WTC11 (cell line): ENCODE measurements at regions not wholly inside any gene's neighbourhood (a gene's known extent, or its start where the extent isn't known, plus 50 kb on each side); places are given as distances from the start of the nearest gene placed in this dataset.
A peak's percentile ranks its signal among the peaks of the same experiment; 100 is the strongest.
"Not testable (repeated sequence)": the region's sequence is repeated elsewhere in the genome, so short reads cannot be mapped to it uniquely, and the experiment has no call there.

ENCODE experiments used
- ATAC-seq: fragments of 200-7000 bp; cut with Tn5 transposase; 2 replicates; pipeline ENCODE4 v1.10.0; 2021; ENCODE audit warnings: mild to moderate bottlenecking, moderate library complexity
- CTCF ChIA-PET: fragments of 300-600 bp; sonication (Branson Sonifier 250); formaldehyde crosslinking; loops from one replicate; lab custom pipeline; 2021; ENCODE audit warnings: antibody characterized with exemption; lab: Charles Lee
- POLR2A ChIA-PET: fragments of 350-600 bp; sonication (Branson Sonifier 250); formaldehyde crosslinking; loops from one replicate; lab custom pipeline; 2021; ENCODE audit warnings: antibody characterized with exemption; lab: Charles Lee
- DNase-seq: peaks from one replicate; pipeline ENCODE4 v3.0.0; 2021; ENCODE audit warnings: low spot score
- H3K27ac Mint-ChIP-seq: 2 replicates; pipeline ENCODE4 v1.8.0; 2021; ENCODE audit warnings: mixed read lengths
- H3K27me3 Mint-ChIP-seq: 2 replicates; pipeline ENCODE4 v1.8.0; 2021; ENCODE audit warnings: low read depth, mild to moderate bottlenecking, moderate library complexity, mixed read lengths
- H3K36me3 Mint-ChIP-seq: 2 replicates; pipeline ENCODE4 v1.8.0; 2021; ENCODE audit warnings: mixed read lengths
- H3K4me1 Mint-ChIP-seq: 2 replicates; pipeline ENCODE4 v1.8.0; 2022; ENCODE audit warnings: mixed read lengths
- H3K4me3 Mint-ChIP-seq: 2 replicates; pipeline ENCODE4 v1.8.0; 2021; ENCODE audit warnings: mild to moderate bottlenecking, moderate library complexity, mixed read lengths
- H3K9me3 Mint-ChIP-seq: 2 replicates; pipeline ENCODE4 v1.8.0; 2021; ENCODE audit warnings: mixed read lengths
- ATF1 ChIP-seq: sonication (generic); formaldehyde crosslinking; IDR thresholded peaks from 2 replicates; pipeline ENCODE4 v1.8.1; 2023; ENCODE audit warnings: mild to moderate bottlenecking, moderate library complexity, missing genetic modification reagents
- CBFB ChIP-seq: sonication (generic); formaldehyde crosslinking; IDR thresholded peaks from 2 replicates; pipeline ENCODE4 v1.8.1; 2022; ENCODE audit warnings: mild to moderate bottlenecking, low read depth, missing genetic modification reagents
- EMX1 ChIP-seq: fragments of 250-450 bp; sonication (Bioruptor Pico); IDR thresholded peaks from 2 replicates; pipeline ENCODE4 v1.8.0; 2021; ENCODE audit warnings: mild to moderate bottlenecking
- IRF2 ChIP-seq: sonication (generic); formaldehyde crosslinking; IDR thresholded peaks from 2 replicates; pipeline ENCODE4 v1.8.0; 2022; ENCODE audit warnings: low read depth, missing genetic modification reagents, borderline replicate concordance
- MYBL2 ChIP-seq: sonication (generic); formaldehyde crosslinking; IDR thresholded peaks from 2 replicates; pipeline ENCODE4 v1.8.1; 2023; ENCODE audit warnings: mild to moderate bottlenecking, moderate library complexity, missing genetic modification reagents
- NFYB ChIP-seq: sonication (generic); formaldehyde crosslinking; conservative IDR thresholded peaks from 2 replicates; pipeline ENCODE4 v1.8.0; 2022; ENCODE audit warnings: low read depth, missing genetic modification reagents
- RELA ChIP-seq: sonication (generic); formaldehyde crosslinking; IDR thresholded peaks from 2 replicates; pipeline ENCODE4 v1.8.1; 2022; ENCODE audit warnings: missing genetic modification reagents, mild to moderate bottlenecking, borderline replicate concordance
- SMAD3 ChIP-seq: sonication (generic); formaldehyde crosslinking; IDR thresholded peaks from 2 replicates; pipeline ENCODE4 v1.8.0; 2022; ENCODE audit warnings: missing genetic modification reagents, mild to moderate bottlenecking, borderline replicate concordance
- TCF7 ChIP-seq: sonication (generic); formaldehyde crosslinking; IDR thresholded peaks from 2 replicates; pipeline ENCODE4 v1.8.0; 2022; ENCODE audit warnings: mild to moderate bottlenecking, low read depth, missing genetic modification reagents, moderate library complexity
- TF ChIP-seq, protein P1 (sequence below): sonication (generic); formaldehyde crosslinking; IDR thresholded peaks from 2 replicates; pipeline ENCODE4 v1.8.1; 2023; ENCODE audit warnings: mild to moderate bottlenecking, missing genetic modification reagents
- TF ChIP-seq, protein P2 (sequence below): sonication (generic); formaldehyde crosslinking; IDR thresholded peaks from 2 replicates; pipeline ENCODE4 v1.8.1; 2023; ENCODE audit warnings: mild to moderate bottlenecking, missing genetic modification reagents, moderate library complexity
- TF ChIP-seq, protein P3 (sequence below): sonication (generic); formaldehyde crosslinking; conservative IDR thresholded peaks from 2 replicates; pipeline ENCODE4 v1.8.1; 2022; ENCODE audit warnings: mild to moderate bottlenecking, missing genetic modification reagents
- TF ChIP-seq, protein P4 (sequence below): sonication (generic); formaldehyde crosslinking; IDR thresholded peaks from 2 replicates; pipeline ENCODE4 v1.8.1; 2022; ENCODE audit warnings: low read depth, mild to moderate bottlenecking, moderate library complexity, missing genetic modification reagents, borderline replicate concordance
- TF ChIP-seq, protein P5 (sequence below): fragments of 250-450 bp; sonication (Bioruptor Pico); IDR thresholded peaks from 2 replicates; pipeline ENCODE4 v1.9.0; 2021; ENCODE audit warnings: mild to moderate bottlenecking
- TF ChIP-seq, protein P6 (sequence below): sonication (generic); formaldehyde crosslinking; IDR thresholded peaks from 2 replicates; pipeline ENCODE4 v1.8.0; 2022; ENCODE audit warnings: mild to moderate bottlenecking, missing genetic modification reagents
- TF ChIP-seq, protein P7 (sequence below): sonication (generic); formaldehyde crosslinking; IDR thresholded peaks from 2 replicates; pipeline ENCODE4 v1.8.1; 2022; ENCODE audit warnings: mild to moderate bottlenecking, moderate library complexity, missing genetic modification reagents
- TF ChIP-seq, protein P8 (sequence below): fragments of 250-450 bp; sonication (Bioruptor Pico); conservative IDR thresholded peaks from 2 replicates; pipeline ENCODE4 v1.9.0; 2021; ENCODE audit warnings: mild to moderate bottlenecking
- TF ChIP-seq, protein P9 (sequence below): sonication (generic); formaldehyde crosslinking; IDR thresholded peaks from 2 replicates; pipeline ENCODE4 v1.8.0; 2022; ENCODE audit warnings: mild to moderate bottlenecking, missing genetic modification reagents

DNA sequence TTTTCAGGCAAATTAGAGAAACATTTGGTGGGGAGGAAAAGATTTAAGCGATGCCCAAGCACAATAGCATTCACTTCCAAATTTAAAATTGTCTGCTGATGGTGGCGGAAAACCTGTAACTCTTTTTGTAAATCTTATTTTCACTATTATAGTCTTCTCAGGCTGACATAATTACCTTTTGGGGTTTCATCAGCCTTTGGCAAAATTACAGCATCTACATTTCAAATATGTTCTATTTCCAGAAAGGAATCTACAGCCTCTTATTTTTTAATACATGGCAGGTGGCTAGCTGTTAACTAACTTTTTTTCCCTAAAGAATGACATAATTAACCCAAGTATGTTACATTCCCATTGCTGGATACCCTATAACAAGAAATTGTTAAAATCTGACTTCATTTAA, 391.5 kb upstream of the CCDC54 start:
- peaks cover 19% of the 10 kb centered on the region for H3K9me3 Mint-ChIP-seq
- CTCF ChIA-PET: no interaction called here
- POLR2A ChIA-PET: no interaction called here
- no peak for DNase-seq
- TF ChIP-seq, protein P1, sequence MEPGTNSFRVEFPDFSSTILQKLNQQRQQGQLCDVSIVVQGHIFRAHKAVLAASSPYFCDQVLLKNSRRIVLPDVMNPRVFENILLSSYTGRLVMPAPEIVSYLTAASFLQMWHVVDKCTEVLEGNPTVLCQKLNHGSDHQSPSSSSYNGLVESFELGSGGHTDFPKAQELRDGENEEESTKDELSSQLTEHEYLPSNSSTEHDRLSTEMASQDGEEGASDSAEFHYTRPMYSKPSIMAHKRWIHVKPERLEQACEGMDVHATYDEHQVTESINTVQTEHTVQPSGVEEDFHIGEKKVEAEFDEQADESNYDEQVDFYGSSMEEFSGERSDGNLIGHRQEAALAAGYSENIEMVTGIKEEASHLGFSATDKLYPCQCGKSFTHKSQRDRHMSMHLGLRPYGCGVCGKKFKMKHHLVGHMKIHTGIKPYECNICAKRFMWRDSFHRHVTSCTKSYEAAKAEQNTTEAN (CRISPR knock-in tag): no peak
- TF ChIP-seq, protein P2, sequence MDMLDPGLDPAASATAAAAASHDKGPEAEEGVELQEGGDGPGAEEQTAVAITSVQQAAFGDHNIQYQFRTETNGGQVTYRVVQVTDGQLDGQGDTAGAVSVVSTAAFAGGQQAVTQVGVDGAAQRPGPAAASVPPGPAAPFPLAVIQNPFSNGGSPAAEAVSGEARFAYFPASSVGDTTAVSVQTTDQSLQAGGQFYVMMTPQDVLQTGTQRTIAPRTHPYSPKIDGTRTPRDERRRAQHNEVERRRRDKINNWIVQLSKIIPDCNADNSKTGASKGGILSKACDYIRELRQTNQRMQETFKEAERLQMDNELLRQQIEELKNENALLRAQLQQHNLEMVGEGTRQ: no peak
- no peak for TF ChIP-seq CBFB (CRISPR knock-in tag)
- TF ChIP-seq, all 79 proteins: peak for 0
- no peak for ATAC-seq
- no peak overlapping the region for H3K27ac Mint-ChIP-seq
- no peaks in the 10 kb centered on the region; the same call in 1 of the 2 replicates for H3K27me3 Mint-ChIP-seq
- H3K36me3 Mint-ChIP-seq: peaks cover 16% of the 10 kb centered on the region
- no peaks in the 10 kb centered on the region; the same call in 1 of the 2 replicates for H3K4me1 Mint-ChIP-seq
- no peak overlapping the region for H3K4me3 Mint-ChIP-seq

DNA sequence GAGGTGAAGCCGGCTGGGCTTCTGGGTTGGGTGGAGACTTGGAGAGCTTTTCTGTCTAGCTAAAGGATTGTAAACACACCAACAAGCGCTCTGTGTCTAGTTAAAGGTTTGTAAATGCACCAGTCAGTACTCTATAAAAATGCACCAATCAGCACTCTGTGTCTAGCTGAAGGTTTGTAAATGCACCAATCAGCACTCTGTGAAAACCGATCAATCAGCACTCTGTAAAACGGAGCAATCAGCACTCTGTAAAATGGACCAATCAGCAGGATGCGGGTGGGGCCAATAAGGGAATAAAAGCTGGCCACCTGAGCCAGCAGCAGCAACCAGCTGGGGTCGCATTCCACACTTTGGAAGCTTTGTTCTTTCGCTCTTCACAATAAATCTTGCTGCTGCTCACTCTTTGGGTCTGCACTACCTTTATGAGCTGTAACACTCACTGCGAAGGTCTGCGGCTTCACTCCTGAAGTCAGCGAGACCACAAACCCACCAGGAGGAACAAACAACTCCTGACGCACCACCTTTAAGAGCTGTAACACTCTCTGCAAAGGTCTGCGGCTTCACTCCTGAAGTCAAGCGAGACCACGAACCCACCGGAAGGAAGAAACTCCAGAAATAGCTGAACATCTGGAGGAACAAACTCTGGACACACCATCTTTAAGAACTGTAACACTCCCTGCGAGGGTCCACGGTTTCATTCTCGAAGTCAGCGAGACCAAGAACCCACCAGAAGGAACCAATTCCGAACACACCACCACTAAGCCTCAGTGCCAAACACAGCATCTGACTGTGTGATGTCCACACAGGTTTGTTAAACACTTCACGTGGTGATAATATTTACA, 378.2 kb upstream of the CCDC54 start:
- POLR2A ChIA-PET, CTCF ChIA-PET, H3K27me3 Mint-ChIP-seq, DNase-seq, ATAC-seq, H3K27ac Mint-ChIP-seq, H3K4me3 Mint-ChIP-seq: not testable (repeated sequence)
- H3K9me3 Mint-ChIP-seq: peaks cover 45% of the 10 kb centered on the region
- peaks cover 17% of the 10 kb centered on the region for H3K4me1 Mint-ChIP-seq
- peaks cover 48% of the 10 kb centered on the region for H3K36me3 Mint-ChIP-seq
- peak; percentile 66 for TF ChIP-seq NFYB

DNA sequence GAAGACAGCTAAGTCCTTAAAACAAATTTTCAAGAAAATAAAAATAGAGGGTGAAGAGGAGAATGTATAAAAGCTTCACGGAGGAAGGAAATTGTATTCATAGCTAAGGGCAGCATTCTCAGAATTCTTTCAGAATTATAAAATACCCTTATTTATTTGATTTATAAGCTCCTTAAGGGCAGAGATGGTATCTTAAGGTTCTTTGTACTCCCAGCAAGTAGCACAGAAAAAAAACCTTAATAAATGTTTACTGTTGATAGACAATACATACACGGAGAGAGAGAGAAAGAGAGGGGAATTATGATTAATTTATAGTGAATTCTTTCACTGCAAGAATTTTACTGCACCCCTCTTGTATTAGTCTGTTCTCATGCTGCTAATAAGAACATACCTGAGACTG, 375.6 kb upstream of the CCDC54 start:
- Mint-ChIP-seq H3K27ac (no peak overlapping the region), H3K36me3 (peaks cover 50% of the 10 kb centered on the region), H3K9me3 (peaks cover 54% of the 10 kb centered on the region), H3K4me1 (peaks cover 17% of the 10 kb centered on the region), H3K4me3 (no peak overlapping the region), H3K27me3 (no peaks in the 10 kb centered on the region)
- no peak for ATAC-seq
- DNase-seq: no peak
- CTCF ChIA-PET: no interaction called here
- POLR2A ChIA-PET: no interaction called here
- TF ChIP-seq IRF2 (CRISPR knock-in tag) (no peak), MYBL2 (CRISPR knock-in tag) (no peak), TCF7 (CRISPR knock-in tag) (no peak), RELA (CRISPR knock-in tag) (no peak), ATF1 (CRISPR knock-in tag) (no peak), EMX1 (CRISPR knock-in tag) (no peak), SMAD3 (CRISPR knock-in tag) (no peak)
- TF ChIP-seq, protein P3, sequence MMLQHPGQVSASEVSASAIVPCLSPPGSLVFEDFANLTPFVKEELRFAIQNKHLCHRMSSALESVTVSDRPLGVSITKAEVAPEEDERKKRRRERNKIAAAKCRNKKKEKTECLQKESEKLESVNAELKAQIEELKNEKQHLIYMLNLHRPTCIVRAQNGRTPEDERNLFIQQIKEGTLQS (CRISPR knock-in tag): no peak
- TF ChIP-seq, protein P4, sequence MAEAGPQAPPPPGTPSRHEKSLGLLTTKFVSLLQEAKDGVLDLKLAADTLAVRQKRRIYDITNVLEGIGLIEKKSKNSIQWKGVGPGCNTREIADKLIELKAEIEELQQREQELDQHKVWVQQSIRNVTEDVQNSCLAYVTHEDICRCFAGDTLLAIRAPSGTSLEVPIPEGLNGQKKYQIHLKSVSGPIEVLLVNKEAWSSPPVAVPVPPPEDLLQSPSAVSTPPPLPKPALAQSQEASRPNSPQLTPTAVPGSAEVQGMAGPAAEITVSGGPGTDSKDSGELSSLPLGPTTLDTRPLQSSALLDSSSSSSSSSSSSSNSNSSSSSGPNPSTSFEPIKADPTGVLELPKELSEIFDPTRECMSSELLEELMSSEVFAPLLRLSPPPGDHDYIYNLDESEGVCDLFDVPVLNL: no peak
- TF ChIP-seq, protein P5, sequence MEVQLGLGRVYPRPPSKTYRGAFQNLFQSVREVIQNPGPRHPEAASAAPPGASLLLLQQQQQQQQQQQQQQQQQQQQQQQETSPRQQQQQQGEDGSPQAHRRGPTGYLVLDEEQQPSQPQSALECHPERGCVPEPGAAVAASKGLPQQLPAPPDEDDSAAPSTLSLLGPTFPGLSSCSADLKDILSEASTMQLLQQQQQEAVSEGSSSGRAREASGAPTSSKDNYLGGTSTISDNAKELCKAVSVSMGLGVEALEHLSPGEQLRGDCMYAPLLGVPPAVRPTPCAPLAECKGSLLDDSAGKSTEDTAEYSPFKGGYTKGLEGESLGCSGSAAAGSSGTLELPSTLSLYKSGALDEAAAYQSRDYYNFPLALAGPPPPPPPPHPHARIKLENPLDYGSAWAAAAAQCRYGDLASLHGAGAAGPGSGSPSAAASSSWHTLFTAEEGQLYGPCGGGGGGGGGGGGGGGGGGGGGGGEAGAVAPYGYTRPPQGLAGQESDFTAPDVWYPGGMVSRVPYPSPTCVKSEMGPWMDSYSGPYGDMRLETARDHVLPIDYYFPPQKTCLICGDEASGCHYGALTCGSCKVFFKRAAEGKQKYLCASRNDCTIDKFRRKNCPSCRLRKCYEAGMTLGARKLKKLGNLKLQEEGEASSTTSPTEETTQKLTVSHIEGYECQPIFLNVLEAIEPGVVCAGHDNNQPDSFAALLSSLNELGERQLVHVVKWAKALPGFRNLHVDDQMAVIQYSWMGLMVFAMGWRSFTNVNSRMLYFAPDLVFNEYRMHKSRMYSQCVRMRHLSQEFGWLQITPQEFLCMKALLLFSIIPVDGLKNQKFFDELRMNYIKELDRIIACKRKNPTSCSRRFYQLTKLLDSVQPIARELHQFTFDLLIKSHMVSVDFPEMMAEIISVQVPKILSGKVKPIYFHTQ: no peak
- TF ChIP-seq, protein P6, sequence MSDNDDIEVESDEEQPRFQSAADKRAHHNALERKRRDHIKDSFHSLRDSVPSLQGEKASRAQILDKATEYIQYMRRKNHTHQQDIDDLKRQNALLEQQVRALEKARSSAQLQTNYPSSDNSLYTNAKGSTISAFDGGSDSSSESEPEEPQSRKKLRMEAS (CRISPR knock-in tag): no peak
- TF ChIP-seq, protein P7, sequence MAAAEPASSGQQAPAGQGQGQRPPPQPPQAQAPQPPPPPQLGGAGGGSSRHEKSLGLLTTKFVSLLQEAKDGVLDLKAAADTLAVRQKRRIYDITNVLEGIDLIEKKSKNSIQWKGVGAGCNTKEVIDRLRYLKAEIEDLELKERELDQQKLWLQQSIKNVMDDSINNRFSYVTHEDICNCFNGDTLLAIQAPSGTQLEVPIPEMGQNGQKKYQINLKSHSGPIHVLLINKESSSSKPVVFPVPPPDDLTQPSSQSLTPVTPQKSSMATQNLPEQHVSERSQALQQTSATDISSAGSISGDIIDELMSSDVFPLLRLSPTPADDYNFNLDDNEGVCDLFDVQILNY (CRISPR knock-in tag): no peak
- TF ChIP-seq, protein P8, sequence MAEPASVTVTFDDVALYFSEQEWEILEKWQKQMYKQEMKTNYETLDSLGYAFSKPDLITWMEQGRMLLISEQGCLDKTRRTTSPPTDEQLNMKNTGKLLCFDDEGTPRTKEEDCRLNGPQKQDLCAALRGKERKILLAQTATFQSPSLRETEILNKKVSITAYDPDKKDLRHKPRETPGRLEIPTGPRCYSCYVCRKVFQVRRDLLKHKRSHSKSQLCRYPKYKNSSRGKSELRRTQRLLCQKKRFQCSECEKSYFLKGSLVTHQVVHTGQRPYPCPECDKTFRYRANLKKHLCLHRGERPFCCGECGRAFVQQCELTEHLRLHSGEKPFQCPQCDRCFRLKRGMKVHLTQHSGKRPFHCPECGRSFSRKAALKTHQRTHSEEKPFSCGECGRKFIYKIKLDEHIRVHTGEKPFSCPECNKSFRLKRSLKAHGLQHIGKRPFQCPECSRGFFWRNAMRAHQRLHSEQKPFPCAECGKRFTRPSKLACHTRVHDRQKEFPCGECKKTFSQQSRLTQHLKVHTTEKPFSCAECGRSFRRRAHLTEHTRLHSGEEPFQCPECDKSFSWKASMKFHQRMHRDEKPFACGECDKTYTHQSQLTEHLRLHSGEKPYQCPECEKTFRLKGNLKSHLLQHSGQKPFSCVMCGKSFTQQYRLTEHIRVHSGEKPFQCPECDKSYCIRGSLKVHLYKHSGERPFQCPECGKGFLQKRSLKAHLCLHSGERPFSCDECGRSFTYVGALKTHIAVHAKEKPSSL (CRISPR knock-in tag): no peak
- TF ChIP-seq, protein P9, sequence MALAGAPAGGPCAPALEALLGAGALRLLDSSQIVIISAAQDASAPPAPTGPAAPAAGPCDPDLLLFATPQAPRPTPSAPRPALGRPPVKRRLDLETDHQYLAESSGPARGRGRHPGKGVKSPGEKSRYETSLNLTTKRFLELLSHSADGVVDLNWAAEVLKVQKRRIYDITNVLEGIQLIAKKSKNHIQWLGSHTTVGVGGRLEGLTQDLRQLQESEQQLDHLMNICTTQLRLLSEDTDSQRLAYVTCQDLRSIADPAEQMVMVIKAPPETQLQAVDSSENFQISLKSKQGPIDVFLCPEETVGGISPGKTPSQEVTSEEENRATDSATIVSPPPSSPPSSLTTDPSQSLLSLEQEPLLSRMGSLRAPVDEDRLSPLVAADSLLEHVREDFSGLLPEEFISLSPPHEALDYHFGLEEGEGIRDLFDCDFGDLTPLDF (CRISPR knock-in tag): no peak
